ENCODE measurements at regions not wholly inside any gene's neighbourhood (a gene's known extent, or its start where the extent isn't known, plus 50 kb on each side); places are given as distances from the start of the nearest gene placed in this dataset.

DNA sequence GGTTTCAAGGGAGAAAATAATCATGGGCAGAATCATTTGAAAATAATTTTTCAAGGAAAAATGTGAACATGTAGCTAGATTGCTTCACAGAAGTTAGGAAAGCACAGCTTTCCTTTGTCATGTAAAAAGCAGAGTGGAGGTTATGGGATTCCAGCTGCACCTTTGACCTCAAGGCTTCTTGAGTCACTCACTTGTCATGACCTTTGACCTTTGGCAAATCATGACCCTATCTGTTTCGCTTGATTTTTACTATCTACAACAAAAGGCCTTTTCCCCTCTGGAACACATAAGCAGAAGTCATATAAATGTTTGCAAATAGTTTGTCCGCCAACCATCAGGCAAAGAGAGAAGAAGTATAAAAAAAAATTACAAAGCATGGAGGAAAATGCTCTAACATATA, 210.7 kb upstream of the MIR17HG start:
- no peak overlapping the region for H3K4me2 ChIP-seq (ENCODE audit: insufficient read depth, low read length)
- no peaks in the 10 kb centered on the region for H3K79me2 ChIP-seq (ENCODE audit: control insufficient read depth, insufficient read depth, low read length)
- under 1% methylated on average over 2 of the region's 2 CpGs for WGBS (ENCODE audit: insufficient coverage, low coverage, missing lambda C conversion rate)
- H3K27me3 ChIP-seq (ENCODE audit: control insufficient read depth in 2 of 2, insufficient read depth in 2 of 2, low read length in 2 of 2), result no peaks in the 10 kb centered on the region
- H2AFZ ChIP-seq (ENCODE audit: low read depth, low read length), result no peak overlapping the region
- ATAC-seq (no peak), FAIRE-seq (no peak), DNase-seq (ENCODE audit: extremely low read depth in 1 of 4, low spot score in 3 of 4) (peak in 3 of 4 experiments; percentile 42 to 67 (median 60))
- H3K27ac ChIP-seq (ENCODE audit: extremely low read depth, low read depth, low read length), result no peak overlapping the region
- in situ Hi-C loops (cut with MboI) (no loop called here), intact Hi-C loops (cut with micrococcal nuclease) (loop anchor here (10.0 kb wide), 1 partner anchor 678 kb away; no protein-coding TSS in a partner anchor)
- H3K9ac ChIP-seq (ENCODE audit: insufficient read depth in 1 of 2, low read depth in 2 of 2, low read length in 2 of 2), result no peak overlapping the region
- H3K9me3 ChIP-seq (replicated peaks; ENCODE audit: control insufficient read depth, insufficient read depth, low read depth, low read length), result no peaks in the 10 kb centered on the region
- H3K36me3 ChIP-seq (ENCODE audit: control insufficient read depth, insufficient read depth, low read length), result no peaks in the 10 kb centered on the region
- CTCF ChIA-PET (ENCODE audit: low intra/inter-chr PET ratio), result interaction anchor here (0.6 to 1.1 kb wide), 2 partner anchors 48 to 85 kb away, joined by 3 to 6 read pairs; no protein-coding TSS in a partner anchor
- POLR2A ChIA-PET, result no interaction called here
- H3K9me1 ChIP-seq (ENCODE audit: control insufficient read depth, insufficient read depth, low read length), result no peaks in the 10 kb centered on the region
- H4K20me1 ChIP-seq (replicated peaks; ENCODE audit: control insufficient read depth, insufficient read depth, low read length), result no peaks in the 10 kb centered on the region
- no peak overlapping the region for H3K4me3 ChIP-seq
- BruUV-seq (replicated peaks), result no TSS peak
- H3K4me1 ChIP-seq (replicated peaks in 1 of 2; ENCODE audit: control insufficient read depth in 2 of 2, insufficient read depth in 2 of 2, low read length in 2 of 2), result no peaks in the 10 kb centered on the region
- TF ChIP-seq ZNF436 (CRISPR knock-in tag; IDR thresholded peaks at IDR 0.05) (no peak), KAT2B (IDR thresholded peaks at IDR 0.05; ENCODE audit: low read depth, low read length) (no peak), POLR2AphosphoS2 (IDR thresholded peaks at IDR 0.05; ENCODE audit: low read length) (no peak), KDM1A (IDR thresholded peaks at IDR 0.05) (peak; percentile 76 to 81; a peak in 3 of 4 replicates), CBFA2T2 (conservative IDR thresholded peaks at IDR 0.05) (0 out of 2 replicates have a peak, but pooled peaks have one; percentile 2), U2AF1 (optimal IDR thresholded peaks at IDR 0.05; ENCODE audit: low read depth, low read length) (no peak), NR2C1 (IDR thresholded peaks at IDR 0.05) (peak; percentile 81), NR2C1 (tag; IDR thresholded peaks at IDR 0.05) (peak; percentile 90), NR2C2 (CRISPR knock-in tag; IDR thresholded peaks at IDR 0.05) (no peak), NR2C2 (tag; IDR thresholded peaks at IDR 0.05) (peak; percentile 88), CBFB (CRISPR knock-in tag; IDR thresholded peaks at IDR 0.05) (no peak)
- TF ChIP-seq, protein P1, sequence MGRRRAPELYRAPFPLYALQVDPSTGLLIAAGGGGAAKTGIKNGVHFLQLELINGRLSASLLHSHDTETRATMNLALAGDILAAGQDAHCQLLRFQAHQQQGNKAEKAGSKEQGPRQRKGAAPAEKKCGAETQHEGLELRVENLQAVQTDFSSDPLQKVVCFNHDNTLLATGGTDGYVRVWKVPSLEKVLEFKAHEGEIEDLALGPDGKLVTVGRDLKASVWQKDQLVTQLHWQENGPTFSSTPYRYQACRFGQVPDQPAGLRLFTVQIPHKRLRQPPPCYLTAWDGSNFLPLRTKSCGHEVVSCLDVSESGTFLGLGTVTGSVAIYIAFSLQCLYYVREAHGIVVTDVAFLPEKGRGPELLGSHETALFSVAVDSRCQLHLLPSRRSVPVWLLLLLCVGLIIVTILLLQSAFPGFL (CRISPR knock-in tag; IDR thresholded peaks at IDR 0.05), result no peak
- TF ChIP-seq, protein P2, sequence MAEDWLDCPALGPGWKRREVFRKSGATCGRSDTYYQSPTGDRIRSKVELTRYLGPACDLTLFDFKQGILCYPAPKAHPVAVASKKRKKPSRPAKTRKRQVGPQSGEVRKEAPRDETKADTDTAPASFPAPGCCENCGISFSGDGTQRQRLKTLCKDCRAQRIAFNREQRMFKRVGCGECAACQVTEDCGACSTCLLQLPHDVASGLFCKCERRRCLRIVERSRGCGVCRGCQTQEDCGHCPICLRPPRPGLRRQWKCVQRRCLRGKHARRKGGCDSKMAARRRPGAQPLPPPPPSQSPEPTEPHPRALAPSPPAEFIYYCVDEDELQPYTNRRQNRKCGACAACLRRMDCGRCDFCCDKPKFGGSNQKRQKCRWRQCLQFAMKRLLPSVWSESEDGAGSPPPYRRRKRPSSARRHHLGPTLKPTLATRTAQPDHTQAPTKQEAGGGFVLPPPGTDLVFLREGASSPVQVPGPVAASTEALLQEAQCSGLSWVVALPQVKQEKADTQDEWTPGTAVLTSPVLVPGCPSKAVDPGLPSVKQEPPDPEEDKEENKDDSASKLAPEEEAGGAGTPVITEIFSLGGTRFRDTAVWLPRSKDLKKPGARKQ (CRISPR knock-in tag; IDR thresholded peaks at IDR 0.05), result no peak
- TF ChIP-seq, protein P3, sequence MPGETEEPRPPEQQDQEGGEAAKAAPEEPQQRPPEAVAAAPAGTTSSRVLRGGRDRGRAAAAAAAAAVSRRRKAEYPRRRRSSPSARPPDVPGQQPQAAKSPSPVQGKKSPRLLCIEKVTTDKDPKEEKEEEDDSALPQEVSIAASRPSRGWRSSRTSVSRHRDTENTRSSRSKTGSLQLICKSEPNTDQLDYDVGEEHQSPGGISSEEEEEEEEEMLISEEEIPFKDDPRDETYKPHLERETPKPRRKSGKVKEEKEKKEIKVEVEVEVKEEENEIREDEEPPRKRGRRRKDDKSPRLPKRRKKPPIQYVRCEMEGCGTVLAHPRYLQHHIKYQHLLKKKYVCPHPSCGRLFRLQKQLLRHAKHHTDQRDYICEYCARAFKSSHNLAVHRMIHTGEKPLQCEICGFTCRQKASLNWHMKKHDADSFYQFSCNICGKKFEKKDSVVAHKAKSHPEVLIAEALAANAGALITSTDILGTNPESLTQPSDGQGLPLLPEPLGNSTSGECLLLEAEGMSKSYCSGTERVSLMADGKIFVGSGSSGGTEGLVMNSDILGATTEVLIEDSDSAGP (CRISPR knock-in tag; IDR thresholded peaks at IDR 0.05), result no peak
- TF ChIP-seq, protein P4, sequence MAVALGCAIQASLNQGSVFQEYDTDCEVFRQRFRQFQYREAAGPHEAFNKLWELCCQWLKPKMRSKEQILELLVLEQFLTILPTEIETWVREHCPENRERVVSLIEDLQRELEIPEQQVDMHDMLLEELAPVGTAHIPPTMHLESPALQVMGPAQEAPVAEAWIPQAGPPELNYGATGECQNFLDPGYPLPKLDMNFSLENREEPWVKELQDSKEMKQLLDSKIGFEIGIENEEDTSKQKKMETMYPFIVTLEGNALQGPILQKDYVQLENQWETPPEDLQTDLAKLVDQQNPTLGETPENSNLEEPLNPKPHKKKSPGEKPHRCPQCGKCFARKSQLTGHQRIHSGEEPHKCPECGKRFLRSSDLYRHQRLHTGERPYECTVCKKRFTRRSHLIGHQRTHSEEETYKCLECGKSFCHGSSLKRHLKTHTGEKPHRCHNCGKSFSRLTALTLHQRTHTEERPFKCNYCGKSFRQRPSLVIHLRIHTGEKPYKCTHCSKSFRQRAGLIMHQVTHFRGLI (CRISPR knock-in tag; IDR thresholded peaks at IDR 0.05), result no peak
- TF ChIP-seq, protein P5, sequence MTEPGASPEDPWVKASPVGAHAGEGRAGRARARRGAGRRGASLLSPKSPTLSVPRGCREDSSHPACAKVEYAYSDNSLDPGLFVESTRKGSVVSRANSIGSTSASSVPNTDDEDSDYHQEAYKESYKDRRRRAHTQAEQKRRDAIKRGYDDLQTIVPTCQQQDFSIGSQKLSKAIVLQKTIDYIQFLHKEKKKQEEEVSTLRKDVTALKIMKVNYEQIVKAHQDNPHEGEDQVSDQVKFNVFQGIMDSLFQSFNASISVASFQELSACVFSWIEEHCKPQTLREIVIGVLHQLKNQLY (CRISPR knock-in tag; conservative IDR thresholded peaks at IDR 0.05), result no peak

Measured in K562 (cell line).